Stimulated activated CD8-positive, alpha-beta memory T cell treated with anti-CD3 and anti-CD28 coated beads, Interleukin-4, amount 100 ng/mL, for 48 hours (primary cell): ENCODE measurements at regions not wholly inside any gene's neighbourhood (a gene's known extent, or its start where the extent isn't known, plus 50 kb on each side); places are given as distances from the start of the nearest gene placed in this dataset.
"Not testable (repeated sequence)": the region's sequence is repeated elsewhere in the genome, so short reads cannot be mapped to it uniquely, and the experiment has no call there.

Experiments used
- DNase-seq: peaks from one replicate; pipeline ENCODE4 v3.0.0-alpha.2; 2020

- no peak for DNase-seq
Observed at GRCh38 chr7:155377838-155378579, 79.9 kb upstream of the EN2 start.

GRCh38 chr7:155378580-155378934 lies 79.4 kb upstream of the EN2 start:
- DNase-seq: no peak

- no peak for DNase-seq
Observed at GRCh38 chr7:155378959-155379871, 78.7 kb upstream of the EN2 start.

- peak; percentile 83 for DNase-seq
Observed at GRCh38 chr7:155380221-155380861, 77.6 kb upstream of the EN2 start.

- no peak for DNase-seq
Observed at GRCh38 chr7:155380976-155381851, 76.7 kb upstream of the EN2 start.

- DNase-seq: no peak
Observed at GRCh38 chr7:155381852-155382801, 75.8 kb upstream of the EN2 start.

- DNase-seq: no peak
Observed at GRCh38 chr7:155382802-155383171, 75.1 kb upstream of the EN2 start.

GRCh38 chr7:155383756-155384491 lies 74.0 kb upstream of the EN2 start:
- no peak for DNase-seq

- no peak for DNase-seq
Observed at GRCh38 chr7:155384751-155385150, 73.2 kb upstream of the EN2 start.

- DNase-seq: not testable (repeated sequence)
Observed at GRCh38 chr7:155385182-155385581, 72.7 kb upstream of the EN2 start.

- no peak for DNase-seq
Observed at GRCh38 chr7:155386608-155387007, 71.3 kb upstream of the EN2 start.

GRCh38 chr7:155387066-155387620 lies 70.8 kb upstream of the EN2 start:
- DNase-seq: no peak

- DNase-seq: no peak
Observed at GRCh38 chr7:155388561-155388960, 69.4 kb upstream of the EN2 start.

- DNase-seq: no peak
Observed at GRCh38 chr7:155391414-155391813, 66.5 kb upstream of the EN2 start.

- no peak for DNase-seq
Observed at GRCh38 chr7:155392726-155393570, 65.0 kb upstream of the EN2 start.

GRCh38 chr7:155394413-155394812 lies 63.5 kb upstream of the EN2 start:
- no peak for DNase-seq

- no peak for DNase-seq
Observed at GRCh38 chr7:155395176-155395797, 62.6 kb upstream of the EN2 start.

- no peak for DNase-seq
Observed at GRCh38 chr7:155396661-155397060, 61.3 kb upstream of the EN2 start.
